Loucy (cell line): ENCODE measurements at regions not wholly inside any gene's neighbourhood (a gene's known extent, or its start where the extent isn't known, plus 50 kb on each side); places are given as distances from the start of the nearest gene placed in this dataset.

Experiments
- H2AFZ ChIP-seq: fragments of 200-600 bp; sonication (generic); 2 replicates; pipeline ENCODE4 v1.6.0; 2016; ENCODE audit warnings: antibody characterized with exemption, mild to moderate bottlenecking, low read length, moderate library complexity
- H3F3A ChIP-seq: fragments of 200-600 bp; 2 replicates; pipeline ENCODE4 v1.6.0; 2016; ENCODE audit warnings: antibody characterized with exemption, low read depth, mild to moderate bottlenecking
- H3K27me3 ChIP-seq: fragments of 200-600 bp; sonication (generic); 2 replicates; pipeline ENCODE4 v1.6.1; 2014; ENCODE audit warnings: low read length, mild to moderate bottlenecking; ENCODE audit not compliant: insufficient read depth, poor library complexity, severe bottlenecking
- H3K36me3 ChIP-seq: fragments of 200-600 bp; sonication (generic); 2 replicates; pipeline ENCODE4 v1.6.1; 2016; ENCODE audit warnings: low read length; ENCODE audit not compliant: insufficient read depth
- H3K4me1 ChIP-seq: fragments of 200-600 bp; sonication (generic); 2 replicates; pipeline ENCODE4 v1.5.1; 2014; ENCODE audit warnings: low read length, mild to moderate bottlenecking; ENCODE audit not compliant: insufficient read depth, poor library complexity, severe bottlenecking
- H3K4me2 ChIP-seq: fragments of 200-600 bp; sonication (generic); 2 replicates; pipeline ENCODE4 v1.6.0; 2014; ENCODE audit warnings: antibody characterized with exemption, low read length, low read depth, mild to moderate bottlenecking; ENCODE audit not compliant: poor library complexity, severe bottlenecking
- H3K4me3 ChIP-seq: fragments of 200-600 bp; sonication (generic); 2 replicates; pipeline ENCODE4 v1.5.1; 2014; ENCODE audit warnings: low read length, mild to moderate bottlenecking, mixed read lengths; ENCODE audit not compliant: poor library complexity, severe bottlenecking
- H3K79me2 ChIP-seq: fragments of 200-600 bp; sonication (generic); 2 replicates; pipeline ENCODE4 v1.6.1; 2014; ENCODE audit warnings: low read length; ENCODE audit not compliant: insufficient read depth
- H3K9ac ChIP-seq: fragments of 200-600 bp; sonication (generic); 2 replicates; pipeline ENCODE4 v1.6.0; 2014; ENCODE audit warnings: mild to moderate bottlenecking, low read depth, low read length, moderate library complexity; ENCODE audit not compliant: poor library complexity, severe bottlenecking
- H3K9me2 ChIP-seq: fragments of 200-600 bp; sonication (generic); replicated peaks from 2 replicates; pipeline ENCODE4 v1.6.1; 2016; ENCODE audit warnings: low read depth, low read length, mixed read lengths
- H3K9me3 ChIP-seq: fragments of 200-600 bp; sonication (generic); 2 replicates; pipeline ENCODE4 v1.6.1; 2014; ENCODE audit warnings: mild to moderate bottlenecking, antibody characterized with exemption, low read length, low read depth; ENCODE audit not compliant: insufficient read depth
- H4K20me1 ChIP-seq: fragments of 200-600 bp; sonication (generic); 2 replicates; pipeline ENCODE4 v1.6.0; 2014; ENCODE audit warnings: antibody characterized with exemption, low read length, mild to moderate bottlenecking; ENCODE audit not compliant: insufficient read depth, poor library complexity, severe bottlenecking
- EZH2phosphoT487 ChIP-seq: fragments of 200-600 bp; IDR thresholded peaks from 2 replicates; pipeline ENCODE4 v1.6.1; 2018; ENCODE audit warnings: antibody characterized with exemption, mild to moderate bottlenecking, moderate library complexity, borderline replicate concordance
- TF ChIP-seq, protein P1 (sequence below): fragments of 200-600 bp; sonication (generic); conservative IDR thresholded peaks from 2 replicates; pipeline ENCODE4 v1.5.1; 2014; ENCODE audit warnings: mild to moderate bottlenecking, antibody characterized with exemption, low read length

DNA sequence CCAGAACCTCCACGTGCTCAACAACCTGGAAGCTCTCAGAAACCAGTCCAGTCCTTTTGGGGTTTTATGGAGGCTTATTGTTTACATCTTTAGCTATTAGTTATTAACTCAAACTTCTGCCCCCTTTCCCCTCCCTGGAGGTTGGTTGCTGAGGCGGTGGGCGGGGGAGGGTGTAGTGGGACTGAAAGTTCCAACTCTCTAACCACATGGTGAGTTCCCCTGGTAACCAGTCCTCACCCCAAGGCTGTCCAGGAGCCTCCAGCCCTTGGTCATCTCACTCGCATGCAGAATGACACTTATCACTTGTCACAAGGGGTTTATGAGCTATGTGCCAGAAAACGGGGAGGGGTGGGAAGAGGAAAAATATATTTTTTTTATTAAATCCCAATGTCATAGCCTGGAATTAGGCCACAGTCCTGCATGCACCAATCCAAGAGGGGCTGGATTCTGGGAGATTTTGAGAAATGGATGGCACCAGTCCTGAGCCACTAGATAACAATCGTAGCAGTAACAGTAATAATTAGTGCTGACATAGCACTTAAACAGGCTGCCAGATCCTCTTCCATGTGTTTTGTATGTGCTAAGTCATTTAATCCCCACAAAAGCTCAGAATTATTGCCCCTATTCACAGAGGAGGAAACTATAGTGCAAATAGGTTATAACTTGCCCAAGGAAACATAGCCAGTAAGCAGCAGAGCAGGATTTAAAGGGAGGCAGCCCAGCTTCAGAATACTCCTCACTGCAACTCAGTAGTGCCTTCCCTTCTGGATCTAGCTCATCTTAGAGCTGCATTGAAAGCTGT, 85.7 kb downstream of the CRYGS start:
- H3K79me2 ChIP-seq = no peaks in the 10 kb centered on the region
- no peaks in the 10 kb centered on the region for H3K9me2 ChIP-seq

DNA sequence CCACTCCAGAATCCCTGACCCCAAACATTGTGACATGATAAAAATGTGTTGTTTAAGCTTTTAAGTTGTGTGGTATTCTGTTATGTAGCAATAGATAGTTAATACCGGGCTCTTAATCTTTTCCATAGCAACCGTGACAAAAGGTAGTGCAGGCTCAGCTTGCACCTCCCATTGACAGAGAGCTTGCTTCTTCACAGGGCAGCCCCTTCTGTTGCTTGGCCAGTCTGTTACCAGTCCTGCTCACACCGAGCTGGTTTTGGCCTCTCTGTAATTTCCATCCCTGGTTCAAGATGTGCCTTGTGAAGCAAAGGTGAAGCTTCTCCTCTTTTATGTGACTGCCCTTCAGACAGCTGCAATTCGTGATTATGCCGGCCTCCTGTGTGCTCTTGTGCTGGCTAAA, 86.9 kb downstream of the CRYGS start:
- H3K4me1 ChIP-seq = no peaks in the 10 kb centered on the region
- H3K36me3 ChIP-seq = no peaks in the 10 kb centered on the region
- TF ChIP-seq, protein P1, sequence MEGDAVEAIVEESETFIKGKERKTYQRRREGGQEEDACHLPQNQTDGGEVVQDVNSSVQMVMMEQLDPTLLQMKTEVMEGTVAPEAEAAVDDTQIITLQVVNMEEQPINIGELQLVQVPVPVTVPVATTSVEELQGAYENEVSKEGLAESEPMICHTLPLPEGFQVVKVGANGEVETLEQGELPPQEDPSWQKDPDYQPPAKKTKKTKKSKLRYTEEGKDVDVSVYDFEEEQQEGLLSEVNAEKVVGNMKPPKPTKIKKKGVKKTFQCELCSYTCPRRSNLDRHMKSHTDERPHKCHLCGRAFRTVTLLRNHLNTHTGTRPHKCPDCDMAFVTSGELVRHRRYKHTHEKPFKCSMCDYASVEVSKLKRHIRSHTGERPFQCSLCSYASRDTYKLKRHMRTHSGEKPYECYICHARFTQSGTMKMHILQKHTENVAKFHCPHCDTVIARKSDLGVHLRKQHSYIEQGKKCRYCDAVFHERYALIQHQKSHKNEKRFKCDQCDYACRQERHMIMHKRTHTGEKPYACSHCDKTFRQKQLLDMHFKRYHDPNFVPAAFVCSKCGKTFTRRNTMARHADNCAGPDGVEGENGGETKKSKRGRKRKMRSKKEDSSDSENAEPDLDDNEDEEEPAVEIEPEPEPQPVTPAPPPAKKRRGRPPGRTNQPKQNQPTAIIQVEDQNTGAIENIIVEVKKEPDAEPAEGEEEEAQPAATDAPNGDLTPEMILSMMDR = no peak
- TF ChIP-seq EZH2phosphoT487 = no peak
- H3K9ac ChIP-seq = no peak overlapping the region
- no peaks in the 10 kb centered on the region for H4K20me1 ChIP-seq
- no peaks in the 10 kb centered on the region for H3F3A ChIP-seq
- H3K79me2 ChIP-seq = no peaks in the 10 kb centered on the region
- H2AFZ ChIP-seq = no peak overlapping the region
- no peaks in the 10 kb centered on the region for H3K9me3 ChIP-seq
- no peak overlapping the region for H3K4me3 ChIP-seq
- H3K4me2 ChIP-seq = no peak overlapping the region
- H3K27me3 ChIP-seq = no peaks in the 10 kb centered on the region
- H3K9me2 ChIP-seq = no peaks in the 10 kb centered on the region

More for the DNA sequence above, 85.7 kb downstream of the CRYGS start:
- H3K9ac ChIP-seq = no peak overlapping the region
- no peaks in the 10 kb centered on the region for H3K36me3 ChIP-seq
- no peaks in the 10 kb centered on the region for H3K4me1 ChIP-seq
- no peak for TF ChIP-seq EZH2phosphoT487
- TF ChIP-seq, protein P1 = no peak
- no peak overlapping the region for H3K4me2 ChIP-seq
- H3F3A ChIP-seq = no peaks in the 10 kb centered on the region
- no peak overlapping the region for H2AFZ ChIP-seq
- H3K4me3 ChIP-seq = no peak overlapping the region
- no peaks in the 10 kb centered on the region for H4K20me1 ChIP-seq
- no peaks in the 10 kb centered on the region for H3K27me3 ChIP-seq
- H3K9me3 ChIP-seq = no peaks in the 10 kb centered on the region

DNA sequence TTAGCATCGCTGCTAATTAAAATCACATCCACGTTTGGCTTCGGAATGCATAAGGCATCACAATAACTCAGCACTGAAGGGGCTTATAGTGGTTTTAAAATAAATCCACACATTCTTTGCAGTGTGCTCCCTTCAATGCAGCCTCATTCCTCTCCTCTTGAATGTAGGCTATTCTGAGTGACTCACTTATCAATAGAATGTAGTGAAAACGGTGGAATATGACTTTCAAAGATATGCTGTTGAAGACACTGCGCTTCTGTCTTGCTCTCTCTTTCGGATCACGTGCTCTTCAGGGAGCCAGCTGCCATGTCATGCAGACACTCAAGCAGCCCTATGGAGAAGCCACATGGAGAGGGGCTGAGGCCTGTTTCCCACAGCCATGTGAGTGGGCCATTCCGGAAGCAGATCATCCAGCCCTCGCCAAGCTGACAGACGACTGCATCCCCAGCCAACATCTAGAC, 87.4 kb downstream of the CRYGS start:
- no peak overlapping the region for H3K4me2 ChIP-seq
- H3F3A ChIP-seq = no peaks in the 10 kb centered on the region
- H2AFZ ChIP-seq = no peak overlapping the region
- no peaks in the 10 kb centered on the region for H4K20me1 ChIP-seq
- no peaks in the 10 kb centered on the region for H3K27me3 ChIP-seq
- no peaks in the 10 kb centered on the region for H3K79me2 ChIP-seq
- H3K9me3 ChIP-seq = no peaks in the 10 kb centered on the region
- no peaks in the 10 kb centered on the region for H3K9me2 ChIP-seq
- no peaks in the 10 kb centered on the region for H3K4me1 ChIP-seq
- H3K9ac ChIP-seq = no peak overlapping the region
- TF ChIP-seq, protein P1 = no peak
- no peak for TF ChIP-seq EZH2phosphoT487
- no peak overlapping the region for H3K4me3 ChIP-seq
- no peaks in the 10 kb centered on the region for H3K36me3 ChIP-seq
